ENCODE measurements at regions not wholly inside any gene's neighbourhood (a gene's known extent, or its start where the extent isn't known, plus 50 kb on each side); places are given as distances from the start of the nearest gene placed in this dataset.

DNA sequence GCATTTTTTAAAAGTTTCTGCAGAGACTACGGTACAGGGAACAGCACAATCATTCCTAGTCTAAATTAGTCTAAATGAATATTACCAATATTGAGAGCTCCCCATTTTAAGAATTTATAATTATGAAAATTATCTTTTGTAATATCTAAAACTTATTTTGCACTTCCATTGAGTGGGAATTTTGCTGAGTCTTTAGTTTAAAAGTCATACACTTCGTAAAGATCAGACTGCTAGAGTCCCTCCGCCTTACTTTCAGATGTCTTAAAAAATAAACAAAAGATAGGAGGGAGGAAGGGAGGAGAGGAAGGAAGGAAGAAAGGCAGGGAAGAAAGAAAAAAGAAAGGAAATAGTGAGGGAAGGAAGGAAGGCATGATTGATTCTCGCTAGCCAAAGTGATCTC, 278.2 kb upstream of the PRDM1 start:
- no peak for DNase-seq

DNA sequence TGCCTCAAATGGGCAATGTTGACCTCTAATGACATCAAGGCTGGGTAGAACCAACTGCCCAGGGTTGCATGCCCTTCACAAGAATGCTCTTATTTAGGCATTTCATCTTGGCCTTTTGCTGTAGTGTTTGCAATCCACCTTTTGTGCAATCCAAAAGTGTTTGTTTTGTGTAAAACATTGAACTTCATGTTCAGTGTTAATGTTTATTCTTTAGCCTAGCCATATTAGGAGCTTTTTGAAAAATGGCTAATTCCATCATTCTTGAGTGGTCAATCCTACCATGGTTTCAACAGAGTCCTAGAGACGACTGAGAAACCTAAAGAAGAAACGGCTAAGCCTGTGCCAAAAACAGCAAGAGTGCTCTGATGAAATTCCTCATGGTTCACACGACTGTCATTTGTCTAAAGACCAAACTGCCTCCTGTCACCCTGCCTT, 279.6 kb upstream of the PRDM1 start:
- DNase-seq = no peak

DNA sequence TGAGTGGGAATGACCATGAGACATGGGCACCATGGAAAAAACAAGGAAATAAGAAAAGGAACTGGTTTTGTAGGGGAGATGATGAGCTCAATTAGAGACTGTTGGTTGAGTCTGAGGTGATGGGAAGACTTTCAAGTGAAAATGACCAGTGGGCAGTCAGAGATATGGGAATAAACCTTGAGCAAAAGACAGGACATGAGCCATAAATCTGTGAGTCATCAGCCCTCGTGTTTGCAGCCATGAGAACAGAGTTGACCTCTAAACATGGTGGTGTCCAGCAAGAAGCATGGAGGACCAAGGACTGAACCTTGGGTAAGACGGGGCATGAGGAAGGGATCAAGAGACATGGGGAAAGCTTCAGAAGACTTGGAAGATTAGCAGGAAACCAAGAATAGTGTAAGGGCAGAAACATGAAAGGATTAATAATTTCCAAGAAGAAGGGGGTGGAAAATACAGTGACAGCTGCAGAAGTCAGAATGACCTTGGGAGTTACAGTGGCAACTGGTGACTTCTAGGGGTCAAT, 280.6 kb upstream of the PRDM1 start:
- DNase-seq = no peak

DNA sequence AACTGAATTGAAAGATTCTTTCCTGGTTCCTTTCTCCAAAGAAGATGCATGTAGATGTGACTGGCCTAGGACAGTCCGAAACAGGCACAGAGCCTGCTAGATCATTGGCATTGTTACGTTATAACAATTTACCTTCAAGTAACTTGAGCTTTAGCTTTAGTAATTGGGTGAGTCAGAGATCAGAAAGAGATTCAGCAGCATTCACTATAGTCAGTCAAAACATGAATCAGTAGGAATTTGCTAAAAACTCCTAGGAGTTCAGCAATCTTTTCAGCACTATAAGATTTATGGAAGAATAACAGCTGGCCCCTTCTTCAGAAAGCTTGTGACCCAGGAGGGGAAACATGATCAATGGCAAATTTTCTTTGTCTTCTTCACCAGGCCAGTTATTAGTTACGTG, 281.7 kb upstream of the PRDM1 start:
- DNase-seq = no peak

DNA sequence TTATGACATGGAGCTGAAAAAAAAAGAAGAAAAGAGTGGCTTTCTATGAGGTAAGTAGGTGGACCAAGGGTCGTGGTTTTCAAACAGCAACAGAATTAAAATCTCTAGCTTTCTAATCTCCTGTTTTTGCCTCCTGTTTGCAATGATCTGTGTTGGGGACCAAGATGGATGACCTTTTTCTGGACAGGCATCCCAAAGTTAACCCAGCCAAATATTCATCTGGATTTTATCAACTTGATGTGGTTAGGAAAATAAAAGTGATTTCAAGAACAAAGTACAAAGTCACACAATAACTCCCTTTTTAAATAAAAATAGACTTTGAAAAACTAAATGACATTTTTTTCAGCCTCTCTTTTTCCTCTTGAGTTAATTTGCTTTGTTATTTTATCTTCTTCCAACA, 282.1 kb upstream of the PRDM1 start:
- no peak for DNase-seq

DNA sequence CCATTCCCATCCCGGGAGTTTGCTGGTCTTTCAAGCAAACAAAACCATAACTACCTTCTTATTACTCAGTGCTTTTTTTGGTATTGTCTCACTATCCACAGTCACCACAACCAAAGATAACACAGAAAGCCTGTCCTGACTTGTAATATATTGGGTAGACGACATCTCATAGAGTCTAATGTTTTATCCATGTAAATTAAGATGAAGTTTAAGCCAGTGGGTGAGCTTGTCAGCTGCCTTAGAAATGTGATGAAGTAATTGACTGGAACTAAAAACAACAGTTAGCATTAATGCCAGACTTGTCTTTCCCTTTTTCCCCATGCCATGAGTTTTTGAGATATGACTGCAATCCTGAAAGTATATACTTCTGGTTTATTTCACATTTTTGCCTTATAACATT, 282.7 kb upstream of the PRDM1 start:
- DNase-seq = no peak

DNA sequence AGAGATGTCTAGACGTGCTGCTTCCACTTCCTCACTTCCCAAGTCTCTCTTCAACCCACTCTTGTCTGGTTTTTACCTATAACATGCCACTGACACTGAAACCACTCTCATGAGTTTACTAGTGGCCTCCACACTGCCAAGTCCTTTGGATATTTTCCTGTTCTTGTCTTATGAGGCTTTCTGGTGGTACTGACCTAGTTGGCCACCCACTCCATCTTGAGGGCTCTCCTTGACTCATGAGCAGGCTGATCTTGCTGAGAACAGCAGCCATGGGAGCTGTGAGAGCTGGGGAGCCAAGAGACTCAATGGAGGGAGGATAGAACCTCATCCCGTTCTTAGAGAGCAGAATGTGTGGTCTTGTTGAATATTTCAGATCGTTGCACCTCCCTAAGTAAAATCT, 283.4 kb upstream of the PRDM1 start:
- DNase-seq = no peak

DNA sequence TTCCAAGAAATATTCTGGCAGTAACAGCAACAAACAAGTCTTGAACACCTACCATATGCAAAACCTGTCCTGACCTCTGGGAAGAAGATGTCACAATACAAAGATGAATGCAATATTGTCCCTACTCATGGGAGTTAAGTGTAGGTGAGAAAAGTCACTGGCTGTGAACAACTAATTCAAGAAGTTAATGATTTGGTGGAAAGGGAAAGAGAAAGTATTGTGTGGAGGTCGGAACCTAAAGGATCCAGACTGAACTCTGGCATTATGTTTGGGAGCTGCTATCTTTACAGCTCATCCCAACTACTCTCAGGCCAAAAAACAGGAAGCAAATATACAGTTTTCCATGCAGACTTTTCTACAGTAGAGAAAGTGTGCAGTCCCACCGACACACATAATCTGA, 285.3 kb upstream of the PRDM1 start:
- DNase-seq = no peak

DNA sequence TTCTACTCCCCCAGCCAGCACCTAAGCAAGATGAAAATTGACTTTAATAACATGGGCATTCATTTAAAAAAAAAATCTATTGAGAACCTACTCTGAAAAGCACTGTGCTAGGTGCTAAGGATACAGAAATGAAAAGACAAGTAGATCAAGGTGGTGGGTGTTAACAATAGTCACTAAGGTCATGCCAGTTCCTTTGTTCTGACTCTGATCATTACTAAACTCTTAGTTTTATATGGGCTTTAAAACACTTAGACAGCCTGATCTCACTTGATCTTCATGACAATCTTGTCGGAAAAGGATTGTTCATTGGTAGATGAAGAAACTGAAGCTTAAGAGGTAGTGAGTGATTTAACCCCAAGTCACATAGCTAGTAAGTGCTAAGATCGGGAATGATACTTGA, 285.7 kb upstream of the PRDM1 start:
- no peak for DNase-seq

DNA sequence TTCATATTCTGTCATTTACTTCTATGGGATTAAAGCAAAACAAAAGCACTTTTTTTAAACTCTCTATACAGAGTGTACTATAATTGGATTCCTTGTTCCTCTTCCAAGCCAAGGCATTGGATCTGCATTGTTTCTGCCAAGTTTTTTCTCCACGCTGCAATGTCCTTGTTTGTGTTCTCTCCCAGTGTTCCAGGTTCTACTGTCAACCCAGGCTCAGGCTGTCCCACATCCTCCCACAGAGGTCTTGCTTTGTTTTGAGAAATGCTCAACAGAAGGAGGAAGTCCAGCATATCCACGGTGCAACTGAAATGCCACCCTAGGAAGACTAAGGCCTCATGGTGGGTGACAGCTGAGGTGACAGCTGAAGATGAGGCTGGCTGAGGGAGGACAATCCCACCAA, 287.1 kb upstream of the PRDM1 start:
- no peak for DNase-seq

DNA sequence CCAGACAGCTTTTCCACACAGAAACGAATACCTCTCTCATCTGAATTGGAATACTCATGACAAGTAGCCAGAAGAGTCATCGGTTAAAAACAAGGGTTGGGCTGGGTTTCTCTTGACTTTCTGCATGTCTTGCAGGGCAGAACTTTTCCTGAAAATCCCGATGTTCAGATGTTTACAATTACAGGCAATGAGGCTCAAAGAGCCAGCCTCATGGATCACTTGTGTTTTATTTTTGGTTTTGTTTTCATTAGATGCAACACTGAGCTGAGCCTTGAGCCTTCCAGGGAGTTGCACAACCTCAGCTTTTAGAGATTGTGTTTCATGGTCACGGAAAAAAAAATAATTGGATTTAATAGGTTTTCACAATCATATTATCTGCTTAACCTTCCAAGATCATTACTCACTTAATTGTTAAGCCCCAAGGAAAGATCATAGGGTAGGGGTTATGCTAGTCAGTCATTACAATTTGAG, 288.1 kb upstream of the PRDM1 start:
- no peak for DNase-seq

DNA sequence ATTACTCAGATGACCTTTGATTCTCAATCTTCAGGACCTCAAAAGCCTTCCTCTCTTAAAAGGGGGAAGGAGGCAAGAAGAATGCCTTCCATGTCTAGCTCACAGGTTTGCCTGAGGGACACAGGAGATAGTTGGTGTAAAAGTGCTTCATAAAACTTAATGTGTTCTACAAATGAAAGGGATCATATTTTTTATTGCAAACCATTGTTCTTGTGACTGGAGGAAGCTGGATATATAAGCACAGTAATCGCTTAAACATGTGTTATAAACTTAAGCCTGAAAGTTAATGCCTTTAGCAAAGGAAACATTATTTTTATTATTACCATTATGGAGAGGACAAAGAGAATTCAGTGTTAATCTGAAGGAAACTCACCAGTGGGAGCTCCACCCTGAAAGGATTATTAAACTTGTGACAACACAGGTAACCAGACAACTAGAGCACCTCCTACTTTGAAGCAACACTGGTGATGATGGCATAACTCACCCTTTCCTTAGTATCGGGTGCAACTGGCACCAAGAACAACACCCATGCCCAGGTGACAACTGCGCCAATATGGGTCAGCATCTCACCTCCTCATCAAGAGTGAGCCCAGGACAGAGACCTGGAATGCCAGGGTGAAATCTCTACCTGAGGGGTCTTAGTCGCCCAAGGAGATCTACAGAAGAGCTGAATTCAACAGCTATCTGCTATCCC, 288.7 kb upstream of the PRDM1 start:
- DNase-seq = no peak

DNA sequence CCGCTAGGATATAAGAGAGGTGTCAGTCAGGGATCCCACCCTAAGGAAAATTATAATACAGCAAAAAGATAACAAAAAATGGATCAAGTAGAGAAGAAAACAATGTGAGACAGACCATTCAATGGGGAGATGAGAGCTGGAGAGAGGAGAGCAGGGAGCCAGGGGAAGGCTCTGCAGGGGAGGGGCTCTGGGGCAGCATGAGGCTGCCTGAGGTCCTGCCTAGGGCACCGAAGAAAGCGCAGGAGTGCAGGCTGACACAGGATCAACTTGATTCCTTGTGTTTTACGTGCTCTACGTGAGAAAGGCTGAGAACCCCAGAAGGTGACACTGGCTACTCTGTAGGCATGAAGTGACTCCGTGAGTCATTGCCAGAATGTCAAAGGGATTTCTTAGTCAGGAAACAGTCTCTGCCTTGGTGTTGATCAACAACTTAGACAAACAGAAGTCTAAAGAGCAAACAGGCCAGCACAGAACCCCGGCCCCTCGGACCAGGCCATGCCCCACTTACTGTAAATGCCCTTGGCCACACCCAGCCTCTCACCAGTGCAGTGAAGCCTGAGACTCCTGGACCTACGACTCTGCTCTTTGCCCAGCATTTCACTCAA, 290.1 kb upstream of the PRDM1 start:
- DNase-seq = no peak

DNA sequence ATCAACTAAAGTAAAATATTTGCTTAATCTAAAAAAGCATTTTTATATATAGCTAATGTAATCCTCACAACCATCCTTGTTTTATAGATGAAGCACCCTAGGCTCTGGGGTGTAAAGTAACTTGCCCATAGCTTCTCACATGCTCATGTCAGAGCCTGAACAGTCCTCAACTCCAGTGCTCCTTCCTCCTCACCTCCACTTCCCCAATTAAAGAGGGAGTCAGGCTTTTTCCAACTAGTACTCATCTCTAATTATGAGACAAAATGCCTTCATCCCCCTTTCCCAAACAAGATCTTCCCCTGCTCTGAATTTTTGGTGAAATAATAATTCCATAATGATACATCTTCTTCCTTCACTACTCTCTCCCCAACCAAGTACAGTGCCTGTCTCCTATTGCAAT, 290.8 kb upstream of the PRDM1 start:
- DNase-seq = no peak

DNA sequence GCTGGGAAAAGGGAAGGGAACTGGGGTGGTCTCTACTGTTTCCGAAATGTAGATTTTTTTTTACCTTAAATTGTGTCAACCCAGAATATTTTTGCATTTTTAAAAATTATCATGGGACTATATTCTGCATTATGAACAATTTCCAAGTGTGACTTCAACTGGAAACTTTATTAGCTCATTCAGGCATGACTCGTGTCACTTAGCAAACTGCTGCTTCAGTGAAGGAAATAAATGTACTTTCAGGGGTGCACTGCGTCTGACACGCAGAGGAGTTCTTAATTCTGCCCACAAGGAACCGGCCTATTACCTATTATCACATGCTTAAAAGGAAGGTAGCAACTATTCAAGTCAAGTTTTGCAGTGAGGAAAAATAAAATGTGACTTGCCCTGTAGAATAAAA, 291.3 kb upstream of the PRDM1 start:
- DNase-seq = peak in 1 of 2 experiments; percentile 8

DNA sequence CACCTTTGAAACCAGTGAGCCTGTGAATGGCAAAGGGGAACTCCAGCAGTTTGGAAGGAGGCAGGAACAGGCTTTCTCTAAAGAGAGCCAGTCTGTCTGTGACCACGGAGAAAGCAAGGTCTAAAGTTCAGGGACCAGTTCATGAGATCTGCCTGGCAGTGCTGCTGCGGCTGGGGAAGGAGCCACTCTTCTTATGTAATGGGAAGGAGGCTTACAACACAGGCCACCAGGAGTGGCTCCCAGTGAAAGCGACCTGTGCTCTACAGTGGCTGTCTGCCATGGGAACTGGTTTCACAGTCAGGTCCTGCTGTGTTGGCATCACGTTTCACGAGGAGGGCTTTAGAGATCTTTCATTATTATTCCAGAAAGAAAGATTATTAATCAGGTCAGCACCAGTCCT, 291.9 kb upstream of the PRDM1 start:
- no peak for DNase-seq

DNA sequence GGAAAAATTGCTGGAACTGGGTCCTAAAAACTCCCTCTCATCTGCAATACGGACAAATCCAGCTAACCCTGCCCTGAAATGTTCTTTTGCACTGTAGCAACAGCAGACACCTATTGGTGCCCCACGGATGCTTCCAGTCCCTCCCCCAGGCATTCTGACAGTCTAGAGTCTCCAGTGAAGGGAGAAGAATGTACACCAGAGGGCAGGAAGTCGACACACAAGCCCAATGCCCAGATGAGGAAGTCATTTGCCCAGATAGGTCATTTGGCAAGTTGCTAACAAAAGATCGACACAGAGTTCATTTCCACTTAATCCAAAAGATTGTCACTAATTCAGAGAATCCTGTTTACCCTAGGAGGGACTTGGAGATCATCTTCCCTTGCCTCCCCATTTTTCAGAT, 293.0 kb upstream of the PRDM1 start:
- DNase-seq = no peak

DNA sequence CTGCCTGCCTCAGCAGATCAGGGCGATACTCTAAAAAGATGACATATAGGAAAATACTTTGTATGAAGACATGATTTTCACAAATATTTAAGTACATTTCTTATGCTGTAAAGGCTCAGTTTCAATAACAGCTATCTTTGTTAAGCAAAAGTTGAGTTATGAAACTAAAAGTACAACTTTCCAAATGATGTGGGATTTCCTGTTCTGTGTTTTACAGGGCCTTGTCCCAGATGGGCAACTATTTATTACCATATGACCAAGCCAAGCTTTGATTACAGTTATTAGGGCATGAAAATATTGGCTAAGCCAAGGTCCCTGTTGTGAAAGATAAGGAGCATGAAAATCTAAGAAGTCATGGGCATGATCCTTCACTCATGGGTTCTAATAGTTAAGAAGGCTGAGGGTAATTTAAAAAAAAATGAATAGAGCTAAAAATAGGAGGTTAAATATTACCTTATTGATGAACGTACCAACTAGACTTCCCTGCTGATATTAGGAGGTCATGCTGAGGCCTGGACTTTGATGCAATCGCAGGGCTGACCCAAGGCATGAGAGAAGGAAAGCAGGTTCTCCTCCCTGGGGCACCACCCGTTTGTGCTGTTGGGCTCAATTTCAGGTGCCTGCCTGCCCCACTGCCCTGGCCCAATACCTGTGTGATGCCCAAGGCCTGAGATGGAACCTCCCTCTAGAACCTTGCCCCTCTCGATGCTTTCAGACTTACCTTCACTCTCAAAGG, 294.4 kb upstream of the PRDM1 start:
- DNase-seq = no peak

DNA sequence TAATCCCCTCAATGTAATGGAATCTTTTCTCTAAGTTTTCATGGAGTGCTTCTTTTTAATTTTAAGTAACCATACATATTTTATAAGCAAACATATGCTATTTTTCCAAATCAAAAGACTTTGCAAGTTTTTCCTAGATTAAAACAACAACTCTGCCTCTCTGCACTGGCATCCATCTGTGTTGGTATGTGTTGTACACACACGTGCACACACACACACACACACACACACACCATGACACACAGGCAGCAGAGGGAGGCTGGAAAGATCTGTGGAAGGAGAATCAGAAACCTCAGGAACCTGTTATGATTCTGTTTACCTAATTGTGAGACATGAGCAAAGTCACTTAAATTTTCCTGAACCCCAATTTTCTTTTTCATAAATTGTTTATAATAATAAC, 295.0 kb upstream of the PRDM1 start:
- no peak for DNase-seq

DNA sequence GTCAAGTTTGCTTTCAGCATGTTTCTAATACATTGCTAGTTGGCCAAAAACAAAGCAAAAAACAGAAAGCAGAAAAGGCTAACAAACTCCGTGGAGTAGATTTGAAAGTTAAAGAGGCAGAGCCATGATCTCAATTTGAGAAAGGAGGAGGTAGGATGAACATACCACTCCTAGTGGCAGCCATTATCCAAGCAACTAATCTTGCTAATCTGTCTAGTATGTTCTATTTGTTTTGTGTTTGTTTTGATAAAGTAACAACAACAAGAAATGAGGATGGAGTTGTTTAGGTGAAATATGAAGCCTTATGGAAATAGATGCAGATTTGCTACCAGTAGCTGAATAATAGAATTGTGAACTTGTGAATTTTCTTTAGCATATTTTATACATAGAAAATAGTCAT, 295.5 kb upstream of the PRDM1 start:
- no peak for DNase-seq

DNA sequence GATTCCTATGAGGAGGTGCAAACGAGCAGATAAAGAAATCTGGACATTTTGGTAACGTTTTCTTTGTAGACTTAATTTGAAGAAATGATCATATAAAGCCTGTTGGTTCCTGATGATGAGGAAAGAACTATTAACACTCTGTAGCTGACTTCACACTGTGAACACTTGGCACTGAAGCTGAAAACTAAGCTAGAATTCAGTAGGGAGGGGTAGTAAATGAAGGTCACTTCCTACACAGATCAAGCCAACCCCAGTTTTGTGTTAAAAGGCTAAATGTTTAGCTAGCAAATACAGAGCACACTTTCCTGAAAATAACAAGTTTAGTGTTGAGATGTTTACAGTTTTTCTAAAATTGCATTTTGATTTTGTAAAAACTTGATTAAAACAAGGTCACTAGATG, 296.2 kb upstream of the PRDM1 start:
- DNase-seq = no peak

DNA sequence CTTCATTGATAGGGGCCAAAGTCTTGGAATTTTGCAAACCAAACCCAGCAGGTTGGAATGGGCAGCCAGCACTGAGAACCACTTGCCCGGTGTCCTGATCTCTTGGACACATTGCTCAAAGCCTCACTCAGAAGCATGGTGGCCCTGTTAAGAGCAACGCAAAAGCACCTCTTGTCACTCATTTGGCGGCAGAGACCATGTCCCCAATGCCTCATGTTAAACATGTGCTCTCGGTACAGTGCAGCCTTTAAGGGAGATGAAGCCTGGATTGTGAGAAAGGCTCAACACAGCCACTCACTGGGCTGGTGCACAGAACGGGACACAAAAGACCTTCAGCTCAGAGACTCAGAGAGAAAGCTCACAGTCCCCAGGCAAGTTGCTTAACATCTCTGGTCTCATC, 298.4 kb upstream of the PRDM1 start:
- no peak for DNase-seq

DNA sequence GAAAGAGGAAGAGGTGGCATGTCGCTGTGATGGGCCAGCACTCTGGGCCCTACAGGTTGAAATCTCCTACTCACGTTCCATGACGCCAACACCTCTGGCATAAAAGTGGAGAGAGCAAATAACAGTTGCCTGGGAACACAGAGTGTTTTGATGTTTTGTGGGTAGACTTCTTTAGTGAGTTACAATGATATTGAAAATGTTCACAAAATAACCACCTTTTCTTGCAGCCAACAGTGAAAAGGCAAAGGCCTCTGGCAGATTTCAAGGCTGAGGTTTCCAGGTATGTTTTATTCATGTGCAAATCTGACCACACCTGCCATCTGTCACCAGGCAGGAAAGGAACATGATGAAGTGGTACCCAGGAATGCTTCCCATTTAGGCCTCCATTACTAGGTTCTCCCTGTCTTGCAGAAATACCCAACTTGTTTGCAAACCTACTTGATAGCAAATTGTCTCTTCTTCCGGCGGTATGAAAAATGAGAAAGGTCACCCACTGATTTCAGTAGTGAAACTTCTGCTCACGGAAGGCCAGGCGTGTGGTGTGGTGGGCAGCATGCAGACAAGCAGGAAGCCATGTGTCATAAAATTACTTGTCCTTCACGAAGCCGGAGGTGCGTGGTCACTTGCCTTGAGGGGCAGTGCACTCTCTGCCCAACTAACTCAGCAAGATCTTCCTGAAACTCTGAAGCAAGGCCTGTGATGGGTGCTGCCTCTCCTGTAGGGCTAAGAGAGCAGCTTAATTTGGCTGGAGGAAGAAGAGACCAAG, 299.1 kb upstream of the PRDM1 start:
- DNase-seq = no peak
